H1 (cell line): ENCODE measurements at regions not wholly inside any gene's neighbourhood (a gene's known extent, or its start where the extent isn't known, plus 50 kb on each side); places are given as distances from the start of the nearest gene placed in this dataset.

Source experiments
- ATF2 ChIP-seq: IDR thresholded peaks from 2 replicates; pipeline ENCODE4 v1.6.1; 2012; ENCODE audit warnings: low read length, inconsistent platforms
- CEBPB ChIP-seq: IDR thresholded peaks from 2 replicates; pipeline ENCODE4 v1.6.1; 2012; ENCODE audit warnings: low read depth, low read length
- KDM1A ChIP-seq: fragments of 200-600, 300-600 bp; sonication (generic); IDR thresholded peaks from 2 replicates; pipeline ENCODE4 v1.7.1; 2016; ENCODE audit warnings: mild to moderate bottlenecking, low read length, borderline replicate concordance
- RAD21 ChIP-seq, 2 experiments: IDR thresholded peaks in 1 of 2; conservative IDR thresholded peaks in 1 of 2; 2 replicates each; pipeline ENCODE4 v1.6.1; 2011; ENCODE audit warnings: low read depth in 2 of 2, low read length in 2 of 2, improper control_type of control experiment in 1 of 2, inconsistent platforms in 1 of 2, mild to moderate bottlenecking in 1 of 2, moderate library complexity in 1 of 2
- SIRT6 ChIP-seq: IDR thresholded peaks from one replicate; pipeline ENCODE4 v1.7.1; 2012; ENCODE audit warnings: low read length, inconsistent platforms
- SP2 ChIP-seq: IDR thresholded peaks from 2 replicates; pipeline ENCODE4 v1.6.1; 2012; ENCODE audit warnings: mild to moderate bottlenecking, low read length, inconsistent platforms

GRCh38 chr2:180730976-180731375, 249.4 kb upstream of the UBE2E3 start (continued):
- TF ChIP-seq ATF2 (no peak), CEBPB (no peak), SIRT6 (no peak), RAD21 (IDR thresholded peaks at IDR 0.05 in 1 of 2, conservative IDR thresholded peaks at IDR 0.05 in 1 of 2; ENCODE audit: low read depth in 2 of 2, low read length in 2 of 2) (no peak), SP2 (no peak), KDM1A (no peak)
